Esophagus muscularis mucosa (tissue), 4 donors: ENCODE measurements at regions not wholly inside any gene's neighbourhood (a gene's known extent, or its start where the extent isn't known, plus 50 kb on each side); places are given as distances from the start of the nearest gene placed in this dataset.

Experiments
- DNase-seq: peaks from one replicate; pipeline ENCODE4 v3.0.0-alpha.2; 2017; ENCODE audit errors: extremely low spot score
- H3K27ac ChIP-seq, 4 donors: fragments of 200-600 bp; sonication (generic); replicated peaks in 1 of 4; 1 replicate in 3 of 4; 2 replicates in 1 of 4; pipeline ENCODE4 v1.5.1; 2016 to 2019; ENCODE audit warnings: mild to moderate bottlenecking in 1 of 4
- H3K27me3 ChIP-seq, 4 donors: fragments of 200-600 bp; sonication (generic); one replicate each; pipeline versions ENCODE4 v1.5.1 to v1.6.0; 2016 to 2019
- H3K36me3 ChIP-seq, 4 donors: fragments of 200-600 bp; sonication (generic); one replicate each; pipeline ENCODE4 v1.5.1; 2016 to 2019
- H3K4me1 ChIP-seq, 4 donors: fragments of 200-600 bp; sonication (generic); one replicate each; pipeline ENCODE4 v1.5.1; 2016 to 2019
- H3K4me3 ChIP-seq, 4 donors: fragments of 200-600 bp; sonication (generic); 1 replicate in 2 of 4; 2 replicates in 2 of 4; pipeline ENCODE4 v1.5.1; 2016 to 2019; ENCODE audit warnings: mild to moderate bottlenecking in 4 of 4, moderate library complexity in 1 of 4
- H3K9me3 ChIP-seq, 4 donors: fragments of 200-600 bp; sonication (generic); 1 replicate in 3 of 4; 2 replicates in 1 of 4; pipeline ENCODE4 v1.5.1; 2016 to 2019
- CTCF ChIP-seq, 3 experiments: fragments of 200-600 bp in 2 of 3; fragments of 450-650 bp in 1 of 3; sonication (generic) in 2 of 3; IDR thresholded peaks; one replicate each; pipeline ENCODE4 v1.5.1; 2017 to 2019; ENCODE audit warnings: antibody characterized with exemption in 3 of 3, mild to moderate bottlenecking in 2 of 3, moderate library complexity in 1 of 3
- EP300 ChIP-seq: sonication (generic); formaldehyde crosslinking; IDR thresholded peaks from one replicate; pipeline ENCODE4 v1.6.1; 2017; ENCODE audit warnings: antibody characterized with exemption
- POLR2A ChIP-seq: fragments of 450-650 bp; IDR thresholded peaks from one replicate; pipeline ENCODE4 v1.6.1; 2017; ENCODE audit warnings: antibody characterized with exemption, moderate library complexity, mild to moderate bottlenecking, low read depth
- POLR2AphosphoS5 ChIP-seq, 2 donors: sonication (generic); formaldehyde crosslinking; IDR thresholded peaks; one replicate each; pipeline ENCODE4 v1.6.1; 2017; ENCODE audit warnings: antibody characterized with exemption in 2 of 2
- WGBS: methylation state at CpG from one replicate; pipeline ENCODE4 v1.1.5; 2018; 5-methylcytosine and 5-hydroxymethylcytosine counted together
- intact Hi-C: fragments of 100-400 bp; cut with DNase I; formaldehyde crosslinking; loops from one replicate; pipeline ENCODE4 v1.15.1; 2023

GRCh38 chr2:239691720-239692119 is 290.9 kb upstream of the HDAC4 start:
- TF ChIP-seq POLR2A: no peak
- WGBS: 86% methylated on average over 7 of the region's 10 CpGs
- peaks cover 0 to 14% (median 2%) of the 10 kb centered on the region in 4 donors for H3K27me3 ChIP-seq
- peaks cover 0 to 9% (median 2%) of the 10 kb centered on the region in 4 donors for H3K4me1 ChIP-seq
- peak; percentile 21 for DNase-seq
- H3K9me3 ChIP-seq: no peaks in the 10 kb centered on the region
- no peaks in the 10 kb centered on the region for H3K36me3 ChIP-seq
- H3K27ac ChIP-seq: no peak overlapping the region
- H3K4me3 ChIP-seq: no peak overlapping the region
- intact Hi-C loops: no loop called here

GRCh38 chr2:239690651-239691631 is 290.1 kb upstream of the HDAC4 start:
- peak; percentile 70 for DNase-seq
- intact Hi-C loops: no loop called here

GRCh38 chr2:239689985-239690384 is 289.2 kb upstream of the HDAC4 start:
- WGBS: 85% methylated on average over 5 of the region's 5 CpGs
- Histone ChIP-seq H3K4me1 (peaks cover 0 to 9% (median 2%) of the 10 kb centered on the region in 4 donors), H3K4me3 (no peak overlapping the region), H3K27me3 (peaks cover 0 to 22% (median 2%) of the 10 kb centered on the region in 4 donors), H3K27ac (no peak overlapping the region), H3K9me3 (no peaks in the 10 kb centered on the region), H3K36me3 (no peaks in the 10 kb centered on the region)
- TF ChIP-seq CTCF (IDR thresholded peaks at IDR 0.05): no peak
- no peak for TF ChIP-seq EP300
- TF ChIP-seq POLR2AphosphoS5 (IDR thresholded peaks at IDR 0.05): no peak
- no peak for TF ChIP-seq POLR2A
- peak; percentile 84 for DNase-seq
- intact Hi-C loops: no loop called here

More at GRCh38 chr2:239690651-239691631, 290.1 kb upstream of the HDAC4 start:
- Histone ChIP-seq H3K27ac (no peak overlapping the region), H3K4me1 (peaks cover 0 to 9% (median 2%) of the 10 kb centered on the region in 4 donors), H3K36me3 (no peaks in the 10 kb centered on the region), H3K27me3 (peaks cover 0 to 14% (median 2%) of the 10 kb centered on the region in 4 donors), H3K9me3 (no peaks in the 10 kb centered on the region), H3K4me3 (no peak overlapping the region)
- TF ChIP-seq CTCF (IDR thresholded peaks at IDR 0.05) (no peak), POLR2AphosphoS5 (IDR thresholded peaks at IDR 0.05) (no peak), POLR2A (no peak), EP300 (no peak)
- WGBS: 74% methylated on average over 21 of the region's 46 CpGs

- Histone ChIP-seq H3K36me3 (no peaks in the 10 kb centered on the region), H3K27me3 (peaks cover 0 to 27% (median 2%) of the 10 kb centered on the region in 4 donors), H3K4me3 (no peak overlapping the region), H3K9me3 (no peaks in the 10 kb centered on the region), H3K4me1 (peaks cover 0 to 9% (median 2%) of the 10 kb centered on the region in 4 donors), H3K27ac (no peak overlapping the region)
- 76% methylated on average over 8 of the region's 8 CpGs for WGBS
- TF ChIP-seq POLR2AphosphoS5 (IDR thresholded peaks at IDR 0.05) (no peak), CTCF (IDR thresholded peaks at IDR 0.05) (no peak), EP300 (no peak), POLR2A (no peak)
- DNase-seq: no peak
- intact Hi-C loops: no loop called here
Measured at GRCh38 chr2:239689410-239689809, 288.6 kb upstream of the HDAC4 start.

- H3K27ac ChIP-seq: no peak overlapping the region
- peak; percentile 60 for DNase-seq
Measured at GRCh38 chr2:239688840-239689239, 288.0 kb upstream of the HDAC4 start.

More at GRCh38 chr2:239688840-239689239, 288.0 kb upstream of the HDAC4 start:
- no peak for TF ChIP-seq POLR2AphosphoS5 (IDR thresholded peaks at IDR 0.05)
- no peak for TF ChIP-seq EP300
- TF ChIP-seq CTCF (IDR thresholded peaks at IDR 0.05): no peak
- no peaks in the 10 kb centered on the region for H3K36me3 ChIP-seq
- WGBS: 87% methylated on average over 9 of the region's 9 CpGs
- no peaks in the 10 kb centered on the region for H3K9me3 ChIP-seq
- H3K27me3 ChIP-seq: peaks cover 0 to 27% (median 2%) of the 10 kb centered on the region in 4 donors
- H3K4me1 ChIP-seq: peaks cover 0 to 9% (median 2%) of the 10 kb centered on the region in 4 donors
- no peak overlapping the region for H3K4me3 ChIP-seq
- intact Hi-C loops: no loop called here
